SK-N-SH (cell line): ENCODE measurements at regions not wholly inside any gene's neighbourhood (a gene's known extent, or its start where the extent isn't known, plus 50 kb on each side); places are given as distances from the start of the nearest gene placed in this dataset.

Experiments used
- CTCF ChIA-PET: fragments of 300-600, 350-600 bp; formaldehyde crosslinking; extraction: SDS; loops from one replicate; lab custom pipeline; 2021; lab: Yijun Ruan, JAX
- POLR2A ChIA-PET: fragments of 350-600 bp; sonication (Branson Sonifier 250); formaldehyde crosslinking; extraction: SDS; loops from one replicate; lab custom pipeline; 2020; ENCODE audit warnings: antibody characterized with exemption, inconsistent platforms; lab: Yijun Ruan, JAX
- DNase-seq: peaks from one replicate; pipeline ENCODE4 v3.0.0; 2012
- H2AFZ ChIP-seq: fragments of 200-600 bp; sonication (generic); 2 replicates; pipeline ENCODE4 v1.8.1; 2016; ENCODE audit warnings: antibody characterized with exemption, mild to moderate bottlenecking, low read depth
- H3F3A ChIP-seq: fragments of 200-600 bp; sonication (generic); replicated peaks from 2 replicates; pipeline ENCODE3; 2016; ENCODE audit warnings: antibody characterized with exemption, mild to moderate bottlenecking; ENCODE audit not compliant: insufficient read depth
- H3K27ac ChIP-seq, 2 experiments: fragments of 200-500 bp in 1 of 2; fragments of 200-600 bp in 1 of 2; sonication (Bioruptor generic) in 1 of 2; sonication (generic), shearing (Covaris generic) in 1 of 2; 2 replicates each; pipeline versions ENCODE4 v1.5.1 to v1.6.1; 2014 to 2016; ENCODE audit warnings: low read depth in 2 of 2, inconsistent platforms in 1 of 2, low read length in 1 of 2, mild to moderate bottlenecking in 1 of 2, mixed read lengths in 1 of 2
- H3K27me3 ChIP-seq: fragments of 200-600 bp; sonication (generic), shearing (Covaris generic); 2 replicates; pipeline ENCODE4 v1.6.1; 2016; ENCODE audit warnings: mixed run types; ENCODE audit not compliant: insufficient read depth
- H3K36me3 ChIP-seq, 2 experiments: fragments of 200-500 bp in 1 of 2; fragments of 200-600 bp in 1 of 2; sonication (Bioruptor generic) in 1 of 2; sonication (generic) in 1 of 2; replicated peaks in 1 of 2; 2 replicates each; pipeline versions ENCODE3 to v1.5.1; 2014 to 2016; ENCODE audit warnings: low read length in 1 of 2, mild to moderate bottlenecking in 1 of 2; ENCODE audit not compliant: insufficient read depth in 2 of 2, control insufficient read depth in 1 of 2
- H3K4me1 ChIP-seq, 2 experiments: fragments of 200-500 bp in 1 of 2; fragments of 200-600 bp in 1 of 2; sonication (Bioruptor generic) in 1 of 2; sonication (generic), shearing (Covaris generic) in 1 of 2; 2 replicates each; pipeline versions ENCODE4 v1.5.1 to v1.6.1; 2014 to 2016; ENCODE audit warnings: low read depth in 1 of 2, low read length in 1 of 2, mixed run types in 1 of 2; ENCODE audit not compliant: insufficient read depth in 2 of 2, control insufficient read depth in 1 of 2
- H3K4me2 ChIP-seq: fragments of 200-600 bp; sonication (generic), shearing (Covaris generic); 2 replicates; pipeline ENCODE4 v1.6.1; 2017; ENCODE audit warnings: mixed run types
- H3K4me3 ChIP-seq, 2 experiments: fragments of 200-500 bp in 1 of 2; fragments of 200-600 bp in 1 of 2; sonication (Bioruptor generic) in 1 of 2; sonication (generic), shearing (Covaris generic) in 1 of 2; 2 replicates each; pipeline versions ENCODE4 v1.5.1 to v1.8.1; 2014 to 2016; ENCODE audit warnings: low read depth in 2 of 2, inconsistent platforms in 1 of 2, low read length in 1 of 2, mild to moderate bottlenecking in 1 of 2, mixed read lengths in 1 of 2, moderate library complexity in 1 of 2
- H3K79me2 ChIP-seq: fragments of 200-600 bp; sonication (generic); 2 replicates; pipeline ENCODE4 v1.8.1; 2017; ENCODE audit warnings: mild to moderate bottlenecking; ENCODE audit not compliant: insufficient read depth
- H3K9ac ChIP-seq: fragments of 200-600 bp; sonication (generic); 2 replicates; pipeline ENCODE4 v1.6.1; 2017; ENCODE audit warnings: mixed run types
- H3K9me2 ChIP-seq: fragments of 200-600 bp; sonication (generic); 2 replicates; pipeline ENCODE4 v1.6.1; 2017; ENCODE audit warnings: mixed run types
- H3K9me3 ChIP-seq: fragments of 200-600 bp; sonication (generic); 2 replicates; pipeline ENCODE4 v1.6.1; 2017; ENCODE audit warnings: mixed run types, mild to moderate bottlenecking, moderate library complexity
- H4K20me1 ChIP-seq: fragments of 200-600 bp; sonication (generic); 2 replicates; pipeline ENCODE4 v1.6.1; 2017; ENCODE audit warnings: mild to moderate bottlenecking, mixed run types; ENCODE audit not compliant: insufficient read depth
- ELF1 ChIP-seq: IDR thresholded peaks from 2 replicates; pipeline ENCODE4 v1.4.0; 2012
- GABPA ChIP-seq: IDR thresholded peaks from 2 replicates; pipeline ENCODE4 v1.4.0; 2012; ENCODE audit warnings: low read depth, mild to moderate bottlenecking
- MEF2A ChIP-seq: IDR thresholded peaks from 2 replicates; pipeline ENCODE4 v1.4.0; 2012; ENCODE audit warnings: low read depth, borderline replicate concordance
- MXI1 ChIP-seq: IDR thresholded peaks from 2 replicates; pipeline ENCODE4 v1.6.1; 2012; ENCODE audit warnings: mild to moderate bottlenecking, low read depth, low read length, improper control_type of control experiment
- RCOR1 ChIP-seq: fragments of 150-350 bp; IDR thresholded peaks from 2 replicates; pipeline ENCODE4 v1.6.1; 2017; ENCODE audit warnings: antibody characterized with exemption, low read length
- RXRA ChIP-seq: IDR thresholded peaks from 2 replicates; pipeline ENCODE4 v1.4.0; 2012; ENCODE audit warnings: low read depth, mild to moderate bottlenecking, borderline replicate concordance
- TAF1 ChIP-seq: IDR thresholded peaks from 2 replicates; pipeline ENCODE4 v1.6.1; 2012; ENCODE audit warnings: low read depth, mild to moderate bottlenecking, low read length, moderate library complexity, borderline replicate concordance
- TCF12 ChIP-seq: IDR thresholded peaks from 2 replicates; pipeline ENCODE4 v1.4.0; 2012
- TEAD4 ChIP-seq: IDR thresholded peaks from 2 replicates; pipeline ENCODE4 v1.4.0; 2012; ENCODE audit warnings: mild to moderate bottlenecking, borderline replicate concordance; ENCODE audit not compliant: insufficient read depth
- WGBS: methylation state at CpG from one replicate; pipeline ENCODE4 v1.1.6; 2017; ENCODE audit warnings: low lambda C conversion rate; 5-methylcytosine and 5-hydroxymethylcytosine counted together
- TF ChIP-seq, protein P1 (sequence below): fragments of 200-600 bp; sonication (generic); IDR thresholded peaks from 2 replicates; pipeline ENCODE4 v1.6.1; 2017; ENCODE audit warnings: antibody characterized with exemption, mild to moderate bottlenecking, moderate library complexity
- TF ChIP-seq, protein P2 (sequence below): IDR thresholded peaks from 2 replicates; pipeline ENCODE4; 2012
- TF ChIP-seq, protein P3 (sequence below): fragments of 150-350 bp; IDR thresholded peaks from 2 replicates; pipeline ENCODE4 v1.6.1; 2017; ENCODE audit warnings: antibody characterized with exemption, low read length, low read depth, borderline replicate concordance
- TF ChIP-seq, protein P4 (sequence below): fragments of 150-350 bp; IDR thresholded peaks from 2 replicates; pipeline ENCODE4 v1.6.1; 2016; ENCODE audit warnings: mild to moderate bottlenecking, low read depth, low read length
- TF ChIP-seq, protein P5 (sequence below): IDR thresholded peaks from 2 replicates; pipeline ENCODE4 v1.4.0; 2012; ENCODE audit warnings: low read depth, borderline replicate concordance
- TF ChIP-seq, protein P6 (sequence below): IDR thresholded peaks from 2 replicates; pipeline ENCODE4 v1.4.0; 2012; ENCODE audit warnings: low read depth

DNA sequence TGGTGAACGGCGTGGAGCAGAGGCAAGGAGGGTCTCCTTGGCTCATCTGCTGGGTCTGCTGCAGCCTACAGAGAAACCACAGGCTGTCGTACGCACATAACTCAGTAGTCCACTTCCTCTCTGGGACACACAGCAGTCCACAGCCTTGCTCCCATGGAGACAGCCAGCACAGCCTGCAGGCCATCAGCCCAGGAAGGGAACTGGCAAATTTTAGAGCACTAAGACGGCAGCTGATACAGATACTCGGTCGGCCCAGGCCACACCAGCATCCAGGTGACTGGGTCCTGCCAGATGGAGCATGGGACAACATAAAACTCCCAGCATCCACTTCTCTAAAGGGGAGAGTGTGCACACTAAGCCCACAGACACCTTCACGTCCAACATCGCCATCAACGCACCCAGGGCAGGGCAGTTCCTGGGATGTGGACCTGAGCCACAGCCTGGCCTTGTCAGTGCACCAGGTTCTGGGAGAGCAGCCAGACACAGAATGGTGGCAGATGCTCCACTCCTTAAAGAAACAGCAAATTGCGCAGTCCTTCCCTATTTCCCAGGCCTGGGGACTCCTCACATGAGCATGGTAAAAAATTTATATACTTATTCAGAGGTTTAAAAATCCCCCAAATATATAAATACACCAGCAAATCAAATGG lies 247.1 kb upstream of the RAB4A start (continued):
- TF ChIP-seq, protein P1, sequence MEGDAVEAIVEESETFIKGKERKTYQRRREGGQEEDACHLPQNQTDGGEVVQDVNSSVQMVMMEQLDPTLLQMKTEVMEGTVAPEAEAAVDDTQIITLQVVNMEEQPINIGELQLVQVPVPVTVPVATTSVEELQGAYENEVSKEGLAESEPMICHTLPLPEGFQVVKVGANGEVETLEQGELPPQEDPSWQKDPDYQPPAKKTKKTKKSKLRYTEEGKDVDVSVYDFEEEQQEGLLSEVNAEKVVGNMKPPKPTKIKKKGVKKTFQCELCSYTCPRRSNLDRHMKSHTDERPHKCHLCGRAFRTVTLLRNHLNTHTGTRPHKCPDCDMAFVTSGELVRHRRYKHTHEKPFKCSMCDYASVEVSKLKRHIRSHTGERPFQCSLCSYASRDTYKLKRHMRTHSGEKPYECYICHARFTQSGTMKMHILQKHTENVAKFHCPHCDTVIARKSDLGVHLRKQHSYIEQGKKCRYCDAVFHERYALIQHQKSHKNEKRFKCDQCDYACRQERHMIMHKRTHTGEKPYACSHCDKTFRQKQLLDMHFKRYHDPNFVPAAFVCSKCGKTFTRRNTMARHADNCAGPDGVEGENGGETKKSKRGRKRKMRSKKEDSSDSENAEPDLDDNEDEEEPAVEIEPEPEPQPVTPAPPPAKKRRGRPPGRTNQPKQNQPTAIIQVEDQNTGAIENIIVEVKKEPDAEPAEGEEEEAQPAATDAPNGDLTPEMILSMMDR, result no peak

DNA sequence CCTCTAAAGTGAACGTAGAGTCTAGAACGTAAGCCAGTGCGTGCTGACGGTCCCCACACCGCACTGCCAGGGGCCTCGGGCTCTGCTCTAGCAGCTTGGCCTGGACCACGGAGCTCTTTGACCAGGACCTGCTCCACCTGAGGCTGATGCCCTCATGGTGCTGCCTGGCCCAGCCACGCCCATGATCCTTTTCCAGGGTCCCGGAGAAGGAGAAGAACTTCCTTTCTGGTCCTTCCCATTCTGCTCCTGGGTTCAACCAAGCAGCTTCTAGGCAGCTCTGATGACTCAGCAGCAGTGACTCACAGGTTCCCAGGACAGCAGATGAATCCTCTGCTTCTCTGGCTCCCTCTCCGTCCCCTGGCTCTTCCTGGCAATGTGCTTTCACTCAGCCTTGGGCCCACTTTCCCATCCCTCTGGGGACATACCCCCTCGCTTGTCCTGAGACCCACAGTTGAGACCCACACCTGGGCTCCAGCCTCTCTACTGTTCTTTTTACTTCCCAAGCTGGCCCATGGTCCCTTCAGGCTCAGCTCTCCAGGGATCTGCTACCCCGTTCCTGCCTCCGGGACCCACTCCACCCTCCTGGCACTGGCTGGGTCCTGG lies 246.3 kb upstream of the RAB4A start:
- Histone ChIP-seq H4K20me1 (no peaks in the 10 kb centered on the region), H3K9me3 (no peaks in the 10 kb centered on the region), H3K79me2 (no peaks in the 10 kb centered on the region), H3F3A (no peaks in the 10 kb centered on the region), H3K36me3 (no peaks in the 10 kb centered on the region), H3K4me3 (no peak overlapping the region), H3K27ac (peak overlapping the region in 1 of 2 experiments; percentile 66; a peak in 2 of 4 replicates), H3K4me2 (peak overlapping the region; percentile 57; the same call in 1 of the 2 replicates), H3K9me2 (no peaks in the 10 kb centered on the region), H3K9ac (peak overlapping the region; percentile 37; the same call in 1 of the 2 replicates), H2AFZ (peak overlapping the region; percentile 63; the same call in 1 of the 2 replicates), H3K27me3 (no peaks in the 10 kb centered on the region), H3K4me1 (peaks cover 12 to 24% of the 10 kb centered on the region in 2 experiments; a peak in 2 of 4 replicates)
- POLR2A ChIA-PET, result no interaction called here
- 45% methylated on average over 3 of the region's 13 CpGs for WGBS
- no peak for DNase-seq
- CTCF ChIA-PET, result interaction anchor here (1.3 to 2.3 kb wide), 2 partner anchors 10 to 360 kb away, joined by 3 to 7 read pairs; no protein-coding TSS in a partner anchor
- TF ChIP-seq RCOR1 (no peak), TCF12 (peak; percentile 47; the same call in 1 of the 2 replicates), GABPA (no peak), ELF1 (no peak), RXRA (no peak), TAF1 (no peak), MXI1 (no peak), MEF2A (no peak), TEAD4 (no peak)
- TF ChIP-seq, protein P2, sequence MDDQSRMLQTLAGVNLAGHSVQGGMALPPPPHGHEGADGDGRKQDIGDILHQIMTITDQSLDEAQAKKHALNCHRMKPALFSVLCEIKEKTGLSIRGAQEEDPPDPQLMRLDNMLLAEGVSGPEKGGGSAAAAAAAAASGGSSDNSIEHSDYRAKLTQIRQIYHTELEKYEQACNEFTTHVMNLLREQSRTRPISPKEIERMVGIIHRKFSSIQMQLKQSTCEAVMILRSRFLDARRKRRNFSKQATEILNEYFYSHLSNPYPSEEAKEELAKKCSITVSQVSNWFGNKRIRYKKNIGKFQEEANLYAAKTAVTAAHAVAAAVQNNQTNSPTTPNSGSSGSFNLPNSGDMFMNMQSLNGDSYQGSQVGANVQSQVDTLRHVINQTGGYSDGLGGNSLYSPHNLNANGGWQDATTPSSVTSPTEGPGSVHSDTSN, result 0 out of 2 replicates have a peak, but pooled peaks have one; percentile 26
- TF ChIP-seq, protein P3, sequence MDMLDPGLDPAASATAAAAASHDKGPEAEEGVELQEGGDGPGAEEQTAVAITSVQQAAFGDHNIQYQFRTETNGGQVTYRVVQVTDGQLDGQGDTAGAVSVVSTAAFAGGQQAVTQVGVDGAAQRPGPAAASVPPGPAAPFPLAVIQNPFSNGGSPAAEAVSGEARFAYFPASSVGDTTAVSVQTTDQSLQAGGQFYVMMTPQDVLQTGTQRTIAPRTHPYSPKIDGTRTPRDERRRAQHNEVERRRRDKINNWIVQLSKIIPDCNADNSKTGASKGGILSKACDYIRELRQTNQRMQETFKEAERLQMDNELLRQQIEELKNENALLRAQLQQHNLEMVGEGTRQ, result no peak
- TF ChIP-seq, protein P1, result no peak
- TF ChIP-seq, protein P4, sequence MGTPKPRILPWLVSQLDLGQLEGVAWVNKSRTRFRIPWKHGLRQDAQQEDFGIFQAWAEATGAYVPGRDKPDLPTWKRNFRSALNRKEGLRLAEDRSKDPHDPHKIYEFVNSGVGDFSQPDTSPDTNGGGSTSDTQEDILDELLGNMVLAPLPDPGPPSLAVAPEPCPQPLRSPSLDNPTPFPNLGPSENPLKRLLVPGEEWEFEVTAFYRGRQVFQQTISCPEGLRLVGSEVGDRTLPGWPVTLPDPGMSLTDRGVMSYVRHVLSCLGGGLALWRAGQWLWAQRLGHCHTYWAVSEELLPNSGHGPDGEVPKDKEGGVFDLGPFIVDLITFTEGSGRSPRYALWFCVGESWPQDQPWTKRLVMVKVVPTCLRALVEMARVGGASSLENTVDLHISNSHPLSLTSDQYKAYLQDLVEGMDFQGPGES, result no peak
- TF ChIP-seq, protein P5, sequence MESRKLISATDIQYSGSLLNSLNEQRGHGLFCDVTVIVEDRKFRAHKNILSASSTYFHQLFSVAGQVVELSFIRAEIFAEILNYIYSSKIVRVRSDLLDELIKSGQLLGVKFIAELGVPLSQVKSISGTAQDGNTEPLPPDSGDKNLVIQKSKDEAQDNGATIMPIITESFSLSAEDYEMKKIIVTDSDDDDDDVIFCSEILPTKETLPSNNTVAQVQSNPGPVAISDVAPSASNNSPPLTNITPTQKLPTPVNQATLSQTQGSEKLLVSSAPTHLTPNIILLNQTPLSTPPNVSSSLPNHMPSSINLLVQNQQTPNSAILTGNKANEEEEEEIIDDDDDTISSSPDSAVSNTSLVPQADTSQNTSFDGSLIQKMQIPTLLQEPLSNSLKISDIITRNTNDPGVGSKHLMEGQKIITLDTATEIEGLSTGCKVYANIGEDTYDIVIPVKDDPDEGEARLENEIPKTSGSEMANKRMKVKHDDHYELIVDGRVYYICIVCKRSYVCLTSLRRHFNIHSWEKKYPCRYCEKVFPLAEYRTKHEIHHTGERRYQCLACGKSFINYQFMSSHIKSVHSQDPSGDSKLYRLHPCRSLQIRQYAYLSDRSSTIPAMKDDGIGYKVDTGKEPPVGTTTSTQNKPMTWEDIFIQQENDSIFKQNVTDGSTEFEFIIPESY, result no peak
- TF ChIP-seq, protein P6, sequence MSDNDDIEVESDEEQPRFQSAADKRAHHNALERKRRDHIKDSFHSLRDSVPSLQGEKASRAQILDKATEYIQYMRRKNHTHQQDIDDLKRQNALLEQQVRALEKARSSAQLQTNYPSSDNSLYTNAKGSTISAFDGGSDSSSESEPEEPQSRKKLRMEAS, result 0 out of 2 replicates have a peak, but pooled peaks have one; percentile 16
